ENCODE measurements at regions not wholly inside any gene's neighbourhood (a gene's known extent, or its start where the extent isn't known, plus 50 kb on each side); places are given as distances from the start of the nearest gene placed in this dataset.

GRCh38 chr12:58225203-58225877 is 284.0 kb downstream of the ATP23 start:
- no peak for TF ChIP-seq CTCF (IDR thresholded peaks at IDR 0.05; ENCODE audit: insufficient read depth, low read length)
- TF ChIP-seq GABPA (IDR thresholded peaks at IDR 0.05; ENCODE audit: low read depth) = no peak
- no peak for TF ChIP-seq REST (IDR thresholded peaks at IDR 0.05; ENCODE audit: insufficient replicate concordance, low read depth)

Measured in HL-60 (cell line).